NCI-H1048 (cell line): ENCODE measurements at regions not wholly inside any gene's neighbourhood (a gene's known extent, or its start where the extent isn't known, plus 50 kb on each side); places are given as distances from the start of the nearest gene placed in this dataset.

Experiments used
- DNase-seq: peaks from one replicate; lab custom pipeline; 2025; lab: John Stamatoyannopoulos, UW

- no peak for DNase-seq
These were observed 535.6 kb upstream of the AGTR1 start for GRCh38 chr3:148162132-148162531.

GRCh38 chr3:148168347-148168746 lies 529.4 kb upstream of the AGTR1 start:
- no peak for DNase-seq

DNA sequence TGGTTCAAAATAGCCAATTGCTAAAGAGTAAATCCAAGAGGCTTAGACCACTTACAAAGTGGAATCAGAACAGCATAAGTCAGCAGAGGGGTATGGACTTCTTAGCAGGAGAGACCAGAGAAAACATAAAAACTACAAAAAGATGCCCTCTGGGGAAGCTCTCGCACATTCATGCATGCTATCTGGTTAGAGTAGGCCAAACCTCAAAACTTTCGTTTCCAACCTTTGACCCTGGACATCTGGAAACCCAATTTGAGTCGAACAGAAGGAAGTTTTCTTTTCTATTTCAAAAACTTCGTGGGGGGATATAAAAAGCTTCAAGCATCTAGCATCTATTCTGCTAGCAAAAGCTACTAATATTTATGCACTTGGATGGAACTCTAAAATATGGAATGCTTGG lies 523.9 kb upstream of the AGTR1 start:
- no peak for DNase-seq

GRCh38 chr3:148175214-148175613 lies 522.5 kb upstream of the AGTR1 start:
- DNase-seq = no peak

DNA sequence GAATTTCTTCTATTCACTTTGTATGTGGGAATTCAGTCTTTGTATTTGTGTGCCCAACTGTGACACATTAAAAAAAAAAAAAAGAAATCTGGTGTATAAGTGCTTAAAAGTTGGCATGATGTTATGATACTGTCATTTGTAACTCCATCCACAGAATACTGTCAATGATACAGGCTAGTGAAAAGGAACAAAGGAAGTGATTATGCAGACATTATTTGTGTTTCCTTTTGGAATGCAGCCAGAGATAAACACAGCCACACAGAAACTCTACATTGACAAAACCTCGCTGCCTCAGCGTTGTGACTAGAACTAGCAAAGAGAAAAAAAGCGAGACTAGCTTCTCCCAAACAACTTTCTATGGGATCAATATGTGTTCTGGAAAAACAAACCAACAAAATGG lies 519.2 kb upstream of the AGTR1 start:
- no peak for DNase-seq

- no peak for DNase-seq
These were observed 512.9 kb upstream of the AGTR1 start for GRCh38 chr3:148184798-148185197.

DNA sequence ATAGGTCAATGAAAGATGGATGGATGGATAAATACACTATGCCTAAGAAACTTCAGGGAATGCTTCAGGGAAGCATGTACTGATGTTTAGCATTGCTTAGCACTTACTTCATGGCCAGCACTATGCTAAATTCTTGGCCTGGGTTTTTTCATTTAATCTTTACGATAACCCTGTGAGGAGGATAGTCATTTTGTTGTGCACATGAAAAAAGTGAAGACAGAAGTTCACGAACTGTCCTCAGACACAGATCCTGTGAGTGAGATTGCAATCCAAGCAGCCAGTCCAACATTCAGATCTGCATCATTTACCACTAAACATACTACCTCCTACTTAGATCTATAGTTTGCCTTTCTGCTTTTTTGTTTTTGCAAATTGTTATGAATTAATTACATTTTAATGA lies 510.8 kb upstream of the AGTR1 start:
- DNase-seq = no peak

DNA sequence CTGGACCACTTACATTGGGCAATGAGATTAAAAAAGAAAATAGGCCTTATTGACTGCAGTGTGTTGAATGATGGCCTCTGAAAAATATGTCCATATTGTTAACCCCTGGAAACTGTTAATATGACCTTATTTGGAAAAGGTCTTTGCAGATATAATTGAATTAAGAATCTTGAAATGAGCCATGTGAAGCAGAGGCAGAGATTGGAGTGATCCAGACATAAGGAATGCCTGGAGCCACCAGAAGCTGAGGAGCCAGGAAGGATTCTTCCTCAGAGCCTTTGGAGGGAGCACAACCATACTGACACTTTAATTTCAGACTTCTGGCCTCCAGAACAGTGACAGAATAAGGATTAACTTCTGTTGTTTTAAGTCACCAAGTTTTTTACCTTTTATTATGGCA lies 510.4 kb upstream of the AGTR1 start:
- DNase-seq = no peak

DNA sequence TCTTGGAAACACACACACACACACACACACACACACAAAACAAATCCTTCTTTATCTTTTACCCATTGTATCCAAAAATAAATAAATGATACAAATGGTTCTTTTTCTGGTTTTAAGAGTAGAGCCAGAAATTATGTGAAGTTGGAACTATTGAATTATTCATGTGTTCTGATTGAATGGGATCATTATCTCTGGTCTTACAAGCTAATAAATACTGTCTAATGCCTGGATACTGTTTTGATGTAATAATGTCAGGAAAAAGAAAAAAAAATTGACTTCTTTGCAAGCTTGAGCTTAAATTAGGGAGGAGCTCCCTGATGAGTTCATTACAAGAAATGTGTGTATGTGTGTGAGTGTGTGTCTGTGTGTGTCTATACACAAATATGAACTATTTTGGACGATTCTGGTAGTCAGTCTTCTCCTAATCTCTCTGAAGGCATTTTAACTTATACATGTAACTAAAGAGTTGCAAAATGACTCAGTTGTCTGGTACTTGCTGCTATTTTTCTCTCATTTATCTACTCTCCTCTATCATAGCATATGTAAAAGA lies 507.2 kb upstream of the AGTR1 start:
- no peak for DNase-seq

DNA sequence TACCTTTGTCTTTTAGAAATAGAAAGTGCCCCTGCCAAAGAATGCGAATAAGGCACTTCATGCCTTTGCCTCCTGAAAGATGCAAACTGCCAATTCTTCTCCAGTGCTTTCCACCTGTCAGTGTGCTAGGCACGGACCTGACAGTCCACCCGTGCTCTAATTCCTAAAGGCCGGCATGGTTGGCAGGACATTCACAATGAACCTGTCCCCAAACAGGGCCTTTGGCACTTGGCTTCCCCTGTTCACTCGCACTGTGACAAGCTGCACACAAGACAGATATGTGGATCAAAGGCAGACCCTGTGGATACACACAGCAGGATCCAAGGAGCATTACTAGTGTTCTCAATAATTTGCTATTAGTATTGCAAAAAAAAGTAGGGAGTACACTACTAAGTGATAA lies 505.7 kb upstream of the AGTR1 start:
- no peak for DNase-seq

- DNase-seq = no peak
These were observed 500.6 kb upstream of the AGTR1 start for GRCh38 chr3:148197061-148197460.

- DNase-seq = no peak
These were observed 495.3 kb upstream of the AGTR1 start for GRCh38 chr3:148202386-148202785.

DNA sequence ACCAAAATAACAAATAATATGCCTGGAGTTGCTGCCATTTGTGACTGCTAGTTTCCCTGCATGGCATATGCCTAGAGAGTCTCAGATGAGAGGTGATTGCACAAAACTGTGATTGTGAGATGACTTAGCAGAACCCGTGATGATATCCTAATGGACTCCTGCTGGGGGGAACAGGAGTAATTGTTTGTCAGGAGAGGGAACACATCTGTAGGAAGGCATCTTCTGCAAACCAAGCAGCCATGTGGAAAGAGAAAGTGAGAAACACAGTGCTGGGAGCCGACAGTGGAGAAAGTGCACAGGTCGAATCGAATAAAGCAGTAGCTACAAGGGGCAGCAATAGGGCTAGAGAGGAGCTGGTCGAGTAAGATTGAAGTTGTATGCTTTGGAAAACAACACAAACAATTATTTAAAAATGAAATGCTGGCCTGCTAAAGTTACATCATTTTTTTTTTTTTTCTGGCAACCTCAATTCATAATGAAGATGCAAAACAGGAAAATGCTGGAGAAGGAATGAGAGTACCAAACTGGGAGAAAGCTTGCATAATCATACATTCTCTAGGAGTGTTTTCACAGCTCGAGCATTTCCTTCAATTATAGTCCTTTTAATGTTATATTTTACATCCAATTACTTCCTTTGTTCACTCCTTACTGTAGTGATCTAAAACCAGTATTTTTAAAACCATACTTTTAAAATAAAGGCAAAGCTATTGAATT lies 494.2 kb upstream of the AGTR1 start:
- no peak for DNase-seq

DNA sequence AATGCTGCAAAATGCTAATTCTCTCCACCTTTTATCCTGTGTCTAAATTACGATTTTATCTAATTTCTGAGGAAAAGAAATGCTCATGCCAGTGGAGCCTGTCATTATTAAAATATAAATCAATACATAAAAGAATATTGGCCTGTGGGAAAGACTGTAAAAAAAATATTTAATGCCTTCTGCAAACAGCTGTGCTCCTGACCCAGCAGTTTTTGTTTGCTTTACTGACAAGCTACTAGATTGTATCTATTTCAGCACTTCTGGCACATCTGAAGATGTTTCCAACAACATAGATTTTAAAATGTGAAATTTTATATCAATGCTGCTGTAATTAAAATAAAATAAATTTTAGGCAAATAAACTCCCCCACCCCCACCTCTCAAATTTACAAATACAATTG lies 493.6 kb upstream of the AGTR1 start:
- no peak for DNase-seq

DNA sequence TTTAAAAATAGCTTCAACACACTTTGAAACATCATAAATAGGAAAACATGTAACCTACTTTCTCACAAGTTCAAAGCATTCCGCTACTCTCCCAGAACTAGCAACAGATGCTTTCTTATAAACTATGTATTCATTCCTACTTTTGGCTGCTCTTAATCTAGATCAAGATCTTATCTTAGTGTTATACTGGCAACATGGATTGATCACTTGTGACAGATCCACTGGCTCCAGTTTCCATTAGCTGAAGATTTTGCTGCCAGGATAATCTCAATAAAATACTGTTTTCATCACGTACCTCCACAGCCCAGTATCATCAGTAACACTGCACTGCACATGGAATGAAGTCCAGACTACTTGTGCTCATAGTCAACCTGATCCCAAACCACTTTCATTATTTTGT lies 491.7 kb upstream of the AGTR1 start:
- no peak for DNase-seq

DNA sequence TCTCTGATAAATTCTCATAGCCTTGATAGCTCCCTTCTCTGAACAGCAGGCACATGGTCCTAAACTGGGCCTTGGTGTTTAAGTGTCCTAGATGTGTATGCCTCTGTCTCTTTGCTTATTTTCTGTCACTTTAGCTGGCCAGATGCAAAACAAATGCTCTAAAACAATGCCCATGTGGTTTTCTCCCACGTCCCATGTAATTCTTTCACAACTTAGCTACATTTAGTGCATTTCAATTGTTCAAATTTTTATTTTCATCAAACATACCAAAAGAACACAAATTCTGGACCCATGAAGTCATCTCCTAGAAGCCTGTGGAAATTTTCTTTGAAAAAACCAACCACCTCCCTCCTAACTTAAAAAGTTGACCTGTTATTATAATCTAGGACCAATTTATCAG lies 491.3 kb upstream of the AGTR1 start:
- no peak for DNase-seq

DNA sequence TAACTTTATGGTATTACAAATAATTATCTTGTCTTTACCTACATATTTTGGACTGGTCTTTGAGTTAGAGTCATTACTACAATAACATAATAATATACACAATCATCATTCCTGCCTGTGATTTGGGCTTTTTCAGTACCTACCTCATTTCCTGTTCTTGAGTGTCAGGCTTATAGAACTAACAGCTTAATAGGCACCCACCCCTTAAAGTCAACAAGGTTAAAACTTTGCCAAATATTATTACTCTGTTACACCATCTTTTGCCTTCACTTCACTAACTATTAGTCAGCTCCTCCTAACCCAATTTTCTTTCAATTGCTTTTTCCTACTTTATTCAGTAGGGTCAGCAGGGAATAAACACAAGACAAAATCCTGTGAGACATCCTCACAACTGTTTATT lies 488.7 kb upstream of the AGTR1 start:
- no peak for DNase-seq

DNA sequence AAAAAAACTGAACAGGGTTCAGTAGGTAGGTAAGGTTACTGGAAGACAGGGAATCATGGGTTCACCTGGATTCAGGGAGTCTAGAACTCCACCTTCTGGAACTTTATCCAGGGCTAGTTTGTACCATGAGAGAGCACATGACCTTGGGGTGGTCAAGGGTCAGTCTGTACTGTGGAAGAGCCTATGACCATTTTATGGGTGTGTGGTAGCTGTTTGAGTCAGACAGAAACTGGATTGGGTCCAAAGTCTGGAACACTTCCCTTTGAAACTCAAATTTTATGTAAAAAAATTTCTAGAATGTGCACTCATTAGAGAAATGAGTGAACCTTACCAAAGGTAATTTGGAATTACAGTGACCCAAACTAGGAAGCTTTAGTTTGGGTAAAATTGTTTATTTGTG lies 486.0 kb upstream of the AGTR1 start:
- no peak for DNase-seq

GRCh38 chr3:148214705-148215104 lies 483.0 kb upstream of the AGTR1 start:
- DNase-seq = no peak

GRCh38 chr3:148217317-148217716 lies 480.4 kb upstream of the AGTR1 start:
- DNase-seq = no peak

DNA sequence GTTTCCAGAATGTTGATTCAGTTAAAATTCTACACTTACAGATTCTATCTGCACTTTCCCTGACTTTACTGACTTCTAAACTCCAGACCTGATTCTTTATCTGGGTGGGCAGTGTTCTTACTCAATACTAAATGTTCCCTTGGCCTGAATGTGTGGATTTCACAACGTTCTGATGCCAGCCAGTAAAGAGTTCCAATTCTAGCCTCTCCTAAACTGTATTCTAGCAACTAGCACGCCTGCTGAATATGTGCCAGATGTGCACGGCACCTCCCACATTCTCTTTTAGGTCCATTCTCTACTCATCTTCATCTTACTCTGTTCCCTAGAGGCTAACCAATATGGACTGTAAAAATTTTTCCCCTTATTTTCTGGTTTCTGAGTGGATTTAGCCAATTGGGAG lies 479.5 kb upstream of the AGTR1 start:
- no peak for DNase-seq

- no peak for DNase-seq
These were observed 477.7 kb upstream of the AGTR1 start for GRCh38 chr3:148219999-148220398.

- DNase-seq = no peak
These were observed 476.4 kb upstream of the AGTR1 start for GRCh38 chr3:148221303-148221702.

- no peak for DNase-seq
These were observed 474.4 kb upstream of the AGTR1 start for GRCh38 chr3:148223266-148223665.
